Hepatocyte (in vitro differentiated cells): ENCODE measurements at regions not wholly inside any gene's neighbourhood (a gene's known extent, or its start where the extent isn't known, plus 50 kb on each side); places are given as distances from the start of the nearest gene placed in this dataset.

ENCODE experiments used
- DNase-seq: peaks from one replicate; pipeline ENCODE4 v3.0.0-alpha.2; 2016; ENCODE audit warnings: low spot score
- H2AFZ ChIP-seq: fragments of 200-600 bp; sonication (generic); 2 replicates; pipeline ENCODE4 v1.6.0; 2016; ENCODE audit warnings: antibody characterized with exemption, mild to moderate bottlenecking
- H3K27ac ChIP-seq: fragments of 200-600 bp; sonication (generic); 2 replicates; pipeline ENCODE4 v1.5.1; 2016; ENCODE audit warnings: mild to moderate bottlenecking
- H3K27me3 ChIP-seq: fragments of 200-600 bp; sonication (generic); 2 replicates; pipeline ENCODE4 v1.6.1; 2016
- H3K36me3 ChIP-seq: fragments of 200-600 bp; sonication (generic); replicated peaks from 2 replicates; pipeline ENCODE4 v1.5.1; 2016; ENCODE audit warnings: low read depth; ENCODE audit not compliant: insufficient read depth
- H3K4me1 ChIP-seq: fragments of 200-600 bp; sonication (generic); 2 replicates; pipeline ENCODE4 v1.5.1; 2016; ENCODE audit warnings: mild to moderate bottlenecking, moderate library complexity; ENCODE audit not compliant: insufficient read depth
- H3K4me2 ChIP-seq: fragments of 200-600 bp; sonication (generic); 2 replicates; pipeline ENCODE4 v1.6.0; 2016
- H3K4me3 ChIP-seq: fragments of 200-600 bp; sonication (generic); 2 replicates; pipeline ENCODE4 v1.5.1; 2016; ENCODE audit warnings: mild to moderate bottlenecking
- H3K79me2 ChIP-seq: fragments of 200-600 bp; sonication (generic); 2 replicates; pipeline ENCODE4 v1.6.0; 2017; ENCODE audit warnings: mild to moderate bottlenecking
- H3K9me2 ChIP-seq: fragments of 200-600 bp; sonication (generic); replicated peaks from 2 replicates; pipeline ENCODE4 v1.6.0; 2017; ENCODE audit warnings: mild to moderate bottlenecking; ENCODE audit not compliant: insufficient read depth
- H3K9me3 ChIP-seq: fragments of 200-600 bp; sonication (generic); 2 replicates; pipeline ENCODE4 v1.5.1; 2016; ENCODE audit warnings: low read depth, mild to moderate bottlenecking
- H4K20me1 ChIP-seq: fragments of 200-600 bp; sonication (generic); 2 replicates; pipeline ENCODE4 v1.6.0; 2016; ENCODE audit warnings: mild to moderate bottlenecking; ENCODE audit not compliant: insufficient read depth, poor library complexity, severe bottlenecking
- CTCF ChIP-seq: fragments of 200-600 bp; sonication (generic); IDR thresholded peaks from 2 replicates; pipeline ENCODE4 v1.5.1; 2016; ENCODE audit warnings: antibody characterized with exemption, mild to moderate bottlenecking; ENCODE audit not compliant: poor library complexity
- EZH2 ChIP-seq: fragments of 200-600 bp; sonication (generic); IDR thresholded peaks from 2 replicates; pipeline ENCODE4 v1.6.1; 2016; ENCODE audit warnings: antibody characterized with exemption, mild to moderate bottlenecking, borderline replicate concordance
- EZH2phosphoT487 ChIP-seq: fragments of 200-600 bp; sonication (generic); IDR thresholded peaks from one replicate; pipeline ENCODE4 v1.6.1; 2018; ENCODE audit warnings: antibody characterized with exemption, mild to moderate bottlenecking, low read depth, moderate library complexity; ENCODE audit not compliant: unreplicated experiment, severe bottlenecking
- WGBS: methylation state at CpG from one replicate; pipeline ENCODE4 v1.1.6; 2016; ENCODE audit warnings: low lambda C conversion rate; ENCODE audit errors: missing lambda C conversion rate; 5-methylcytosine and 5-hydroxymethylcytosine counted together

DNA sequence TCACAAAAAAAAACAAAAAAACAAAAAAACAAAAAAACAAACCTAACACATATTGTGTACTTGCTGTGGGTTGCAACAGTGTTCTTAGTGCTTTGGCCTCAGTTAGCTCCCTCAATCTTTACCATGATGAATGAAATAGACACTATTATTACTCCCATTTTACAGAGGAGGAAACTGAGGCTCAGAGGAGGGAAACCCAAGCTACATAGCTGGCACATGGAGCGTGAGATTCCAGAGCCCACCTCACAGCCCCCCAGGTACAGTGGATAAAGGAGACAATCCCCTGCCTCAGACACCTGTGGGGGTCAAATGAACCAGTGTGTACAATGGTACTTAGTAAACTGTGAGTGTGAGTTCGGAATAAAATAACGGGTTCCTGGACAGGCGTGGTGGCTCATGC is 104.9 kb upstream of the SMAD3 start:
- TF ChIP-seq EZH2 = no peak
- TF ChIP-seq CTCF = no peak
- no peak for TF ChIP-seq EZH2phosphoT487
- Histone ChIP-seq H3K27me3 (no peaks in the 10 kb centered on the region), H3K27ac (no peak overlapping the region)

DNA sequence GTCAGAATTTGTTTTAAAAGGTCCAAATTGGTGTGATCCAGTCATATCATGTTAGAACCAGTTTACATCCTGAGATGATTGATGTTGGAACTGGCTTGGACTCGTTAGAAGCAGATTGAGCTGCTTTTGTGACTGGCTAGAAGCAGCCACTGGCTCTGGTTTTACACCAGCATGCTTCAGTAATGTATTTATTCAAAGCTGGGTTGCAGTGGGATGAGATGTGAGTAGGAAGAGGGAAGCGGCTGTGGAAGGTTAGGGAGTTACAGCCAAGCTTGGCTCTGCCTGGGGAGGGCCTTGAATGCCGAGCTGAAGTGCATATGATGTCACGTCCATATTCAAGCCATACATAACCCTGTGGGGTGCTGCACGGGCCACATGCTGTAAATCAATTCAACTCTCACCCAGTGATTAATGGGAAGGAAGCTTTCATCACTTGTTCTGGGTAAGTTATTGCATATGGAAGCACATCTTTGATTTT is 104.0 kb upstream of the SMAD3 start:
- H4K20me1 ChIP-seq = no peaks in the 10 kb centered on the region
- H3K4me3 ChIP-seq = no peak overlapping the region
- H3K4me1 ChIP-seq = no peaks in the 10 kb centered on the region
- no peaks in the 10 kb centered on the region for H3K79me2 ChIP-seq
- 68% methylated on average over 5 of the region's 5 CpGs for WGBS
- no peak overlapping the region for H3K27ac ChIP-seq
- no peaks in the 10 kb centered on the region for H3K9me3 ChIP-seq
- H3K4me2 ChIP-seq = no peak overlapping the region
- DNase-seq = no peak
- no peaks in the 10 kb centered on the region for H3K36me3 ChIP-seq
- H3K27me3 ChIP-seq = no peaks in the 10 kb centered on the region
- no peak overlapping the region for H2AFZ ChIP-seq
- H3K9me2 ChIP-seq = no peaks in the 10 kb centered on the region
- TF ChIP-seq CTCF (no peak), EZH2 (no peak), EZH2phosphoT487 (no peak)

More for the DNA sequence above, 104.9 kb upstream of the SMAD3 start:
- Histone ChIP-seq H3K9me2 (no peaks in the 10 kb centered on the region), H3K4me1 (no peaks in the 10 kb centered on the region), H3K36me3 (no peaks in the 10 kb centered on the region), H3K4me2 (no peak overlapping the region), H2AFZ (no peak overlapping the region), H3K9me3 (no peaks in the 10 kb centered on the region), H4K20me1 (no peaks in the 10 kb centered on the region), H3K79me2 (no peaks in the 10 kb centered on the region), H3K4me3 (no peak overlapping the region)
- DNase-seq = no peak
- 92% methylated on average over 4 of the region's 4 CpGs for WGBS

- H3K9me3 ChIP-seq = no peaks in the 10 kb centered on the region
- H2AFZ ChIP-seq = no peak overlapping the region
- H3K36me3 ChIP-seq = no peaks in the 10 kb centered on the region
- no peak for TF ChIP-seq EZH2phosphoT487
- no peak for TF ChIP-seq CTCF
- no peak for TF ChIP-seq EZH2
- no peaks in the 10 kb centered on the region for H3K79me2 ChIP-seq
- H4K20me1 ChIP-seq = no peaks in the 10 kb centered on the region
- DNase-seq = no peak
- H3K4me2 ChIP-seq = no peak overlapping the region
- no peaks in the 10 kb centered on the region for H3K4me1 ChIP-seq
- no peaks in the 10 kb centered on the region for H3K9me2 ChIP-seq
- H3K4me3 ChIP-seq = no peak overlapping the region
- no peaks in the 10 kb centered on the region for H3K27me3 ChIP-seq
- 88% methylated on average over 10 of the region's 10 CpGs for WGBS
- H3K27ac ChIP-seq = no peak overlapping the region
Observed at GRCh38 chr15:66961901-66962300, 103.5 kb upstream of the SMAD3 start.

- Histone ChIP-seq H4K20me1 (no peaks in the 10 kb centered on the region), H3K36me3 (no peaks in the 10 kb centered on the region), H3K9me3 (no peaks in the 10 kb centered on the region), H3K4me2 (no peak overlapping the region), H3K27me3 (no peaks in the 10 kb centered on the region), H3K9me2 (no peaks in the 10 kb centered on the region), H3K27ac (no peak overlapping the region), H2AFZ (no peak overlapping the region), H3K4me3 (no peak overlapping the region), H3K4me1 (no peaks in the 10 kb centered on the region), H3K79me2 (no peaks in the 10 kb centered on the region)
- no peak for DNase-seq
- 81% methylated on average over 1 of the region's 1 CpG for WGBS
- TF ChIP-seq CTCF (no peak), EZH2 (no peak), EZH2phosphoT487 (no peak)
Observed at GRCh38 chr15:66962522-66962921, 102.9 kb upstream of the SMAD3 start.
